ENCODE measurements at regions not wholly inside any gene's neighbourhood (a gene's known extent, or its start where the extent isn't known, plus 50 kb on each side); places are given as distances from the start of the nearest gene placed in this dataset.

- DNase-seq = no peak
- H3K9me3 ChIP-seq (replicated peaks) = peaks cover 5% of the 10 kb centered on the region; the same call in 1 of the 2 replicates
- H3K4me3 ChIP-seq = no peak overlapping the region
- H3K27ac ChIP-seq = no peak overlapping the region
- no peaks in the 10 kb centered on the region for H3K36me3 ChIP-seq
- H3K27me3 ChIP-seq = no peaks in the 10 kb centered on the region
- H3K4me1 ChIP-seq = peaks cover 9% of the 10 kb centered on the region
These were observed 1146.9 kb upstream of the GJE1 start for GRCh38 chr6:140985679-140986275.

DNA sequence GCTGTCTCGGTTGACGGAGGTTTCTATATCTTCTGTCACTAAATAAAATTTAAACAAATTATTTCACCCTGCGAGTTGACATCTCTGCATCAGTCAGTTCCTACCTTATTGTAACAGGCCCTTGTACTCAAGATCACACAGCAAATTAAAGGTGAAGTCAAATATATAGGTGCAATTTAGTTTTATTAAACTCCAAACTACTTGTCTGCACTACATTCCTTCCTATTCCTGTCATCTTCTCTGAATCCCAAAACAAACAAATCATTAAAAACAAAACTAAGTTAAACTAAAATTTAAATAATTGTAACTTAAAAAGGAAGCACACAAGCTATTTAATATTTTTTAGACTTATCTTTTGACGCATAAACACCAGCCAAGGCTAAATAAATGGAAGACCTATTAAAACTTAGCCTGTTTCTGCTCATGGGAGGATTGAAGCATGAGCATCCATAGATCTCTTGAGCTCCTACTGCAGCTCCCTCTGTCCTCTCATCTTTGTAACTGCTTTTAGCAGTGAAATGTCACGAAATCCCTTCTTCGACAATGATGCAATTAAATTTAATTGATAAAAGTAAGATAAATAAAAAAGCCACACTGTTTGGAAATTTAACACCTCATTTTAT, 1152.3 kb upstream of the GJE1 start:
- no peak overlapping the region for H3K4me3 ChIP-seq
- no peak overlapping the region for H3K27ac ChIP-seq
- H3K9me3 ChIP-seq (replicated peaks) = no peaks in the 10 kb centered on the region
- H3K27me3 ChIP-seq = no peaks in the 10 kb centered on the region
- no peak for DNase-seq
- no peaks in the 10 kb centered on the region for H3K4me1 ChIP-seq
- no peaks in the 10 kb centered on the region for H3K36me3 ChIP-seq

DNA sequence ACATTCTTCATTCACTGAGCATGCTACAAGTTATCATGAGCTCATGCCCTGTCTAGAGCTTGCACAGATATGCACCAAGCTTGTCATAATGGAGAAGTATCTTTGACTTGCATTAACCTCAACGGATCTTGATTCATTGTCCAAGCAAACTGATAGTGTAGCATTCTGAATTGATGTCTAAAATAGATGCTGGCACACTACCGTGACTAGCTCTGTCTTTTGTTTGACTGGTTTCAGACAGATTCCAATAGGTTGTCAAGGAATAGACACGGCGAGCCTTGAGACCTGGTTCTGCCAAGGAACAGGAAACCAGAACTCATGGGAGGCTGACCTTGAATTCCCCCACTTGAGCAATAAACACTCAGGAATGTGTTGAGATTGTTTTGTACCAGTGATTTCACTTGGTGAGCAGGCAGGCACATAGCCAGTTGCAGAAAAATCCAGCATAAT, 1153.1 kb upstream of the GJE1 start:
- H3K9me3 ChIP-seq (replicated peaks) = no peaks in the 10 kb centered on the region
- H3K27ac ChIP-seq = no peak overlapping the region
- DNase-seq = no peak
- no peaks in the 10 kb centered on the region for H3K36me3 ChIP-seq
- no peaks in the 10 kb centered on the region for H3K4me1 ChIP-seq
- no peak overlapping the region for H3K4me3 ChIP-seq
- H3K27me3 ChIP-seq = no peaks in the 10 kb centered on the region

DNA sequence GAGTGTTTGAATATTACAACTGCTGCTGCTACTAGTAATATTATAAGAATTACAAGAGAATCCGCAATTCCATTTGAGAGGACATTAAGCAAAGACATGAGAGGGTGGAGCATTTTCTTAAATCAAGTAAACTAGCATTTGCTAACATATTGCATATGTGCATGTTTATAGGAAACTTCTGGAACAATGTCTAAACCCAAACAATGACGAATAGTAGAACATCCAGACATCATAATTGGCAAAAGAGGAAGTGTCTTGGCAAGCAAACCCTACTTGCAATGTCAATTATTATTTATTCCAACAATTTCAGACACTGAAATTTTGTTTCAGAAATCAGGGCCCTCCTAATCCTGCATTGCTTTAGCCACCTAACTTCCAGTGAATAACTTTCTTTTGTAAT, 1155.3 kb upstream of the GJE1 start:
- DNase-seq = no peak
- Histone ChIP-seq H3K4me1 (no peaks in the 10 kb centered on the region), H3K36me3 (no peaks in the 10 kb centered on the region), H3K27me3 (no peaks in the 10 kb centered on the region), H3K9me3 (replicated peaks) (no peaks in the 10 kb centered on the region), H3K27ac (no peak overlapping the region), H3K4me3 (no peak overlapping the region)

DNA sequence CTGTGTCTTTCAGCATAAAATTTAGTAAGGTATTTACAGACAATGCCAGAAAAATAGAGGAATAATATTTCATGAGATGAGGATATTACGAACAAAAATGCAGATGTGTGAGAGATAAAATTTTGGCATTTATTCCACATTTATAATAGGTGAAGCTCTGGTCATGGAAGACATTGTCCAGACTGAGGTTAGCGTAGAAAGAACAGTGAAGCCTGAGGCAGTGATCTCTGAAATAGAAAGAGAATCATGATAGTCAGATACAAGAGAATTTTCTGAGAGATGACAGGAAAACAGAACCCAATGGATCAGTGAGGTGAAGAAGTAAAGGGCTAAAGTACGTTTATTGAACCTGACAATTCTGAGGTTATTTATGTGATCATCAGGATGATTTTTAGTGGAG, 1155.9 kb upstream of the GJE1 start:
- DNase-seq = no peak
- no peaks in the 10 kb centered on the region for H3K4me1 ChIP-seq
- no peaks in the 10 kb centered on the region for H3K9me3 ChIP-seq (replicated peaks)
- no peaks in the 10 kb centered on the region for H3K36me3 ChIP-seq
- H3K4me3 ChIP-seq = no peak overlapping the region
- H3K27me3 ChIP-seq = no peaks in the 10 kb centered on the region
- H3K27ac ChIP-seq = no peak overlapping the region

GRCh38 chr6:140970485-140970884, 1162.2 kb upstream of the GJE1 start:
- Histone ChIP-seq H3K27me3 (no peaks in the 10 kb centered on the region), H3K27ac (no peak overlapping the region), H3K4me3 (no peak overlapping the region), H3K9me3 (replicated peaks) (no peaks in the 10 kb centered on the region), H3K4me1 (no peaks in the 10 kb centered on the region), H3K36me3 (no peaks in the 10 kb centered on the region)
- DNase-seq = no peak

GRCh38 chr6:140968062-140968461, 1164.7 kb upstream of the GJE1 start:
- Histone ChIP-seq H3K27ac (no peak overlapping the region), H3K4me3 (no peak overlapping the region)
- DNase-seq = no peak

GRCh38 chr6:140966676-140967075, 1166.0 kb upstream of the GJE1 start:
- H3K9me3 ChIP-seq (replicated peaks) = no peaks in the 10 kb centered on the region
- no peaks in the 10 kb centered on the region for H3K27me3 ChIP-seq
- H3K4me3 ChIP-seq = no peak overlapping the region
- H3K4me1 ChIP-seq = no peaks in the 10 kb centered on the region
- no peaks in the 10 kb centered on the region for H3K36me3 ChIP-seq
- no peak overlapping the region for H3K27ac ChIP-seq
- DNase-seq = no peak

More at GRCh38 chr6:140968062-140968461, 1164.7 kb upstream of the GJE1 start:
- H3K36me3 ChIP-seq = no peaks in the 10 kb centered on the region
- H3K4me1 ChIP-seq = no peaks in the 10 kb centered on the region
- H3K9me3 ChIP-seq (replicated peaks) = no peaks in the 10 kb centered on the region
- H3K27me3 ChIP-seq = no peaks in the 10 kb centered on the region

- H3K27ac ChIP-seq = no peak overlapping the region
- no peak for DNase-seq
- no peaks in the 10 kb centered on the region for H3K4me1 ChIP-seq
- no peak overlapping the region for H3K4me3 ChIP-seq
- no peaks in the 10 kb centered on the region for H3K9me3 ChIP-seq (replicated peaks)
- no peaks in the 10 kb centered on the region for H3K36me3 ChIP-seq
- H3K27me3 ChIP-seq = no peaks in the 10 kb centered on the region
These were observed 1172.2 kb upstream of the GJE1 start for GRCh38 chr6:140960566-140960965.

- Histone ChIP-seq H3K27me3 (no peaks in the 10 kb centered on the region), H3K4me3 (no peak overlapping the region), H3K9me3 (replicated peaks) (no peaks in the 10 kb centered on the region), H3K4me1 (no peaks in the 10 kb centered on the region), H3K27ac (no peak overlapping the region), H3K36me3 (no peaks in the 10 kb centered on the region)
- DNase-seq = no peak
These were observed 1175.3 kb upstream of the GJE1 start for GRCh38 chr6:140957386-140957785.

- H3K27ac ChIP-seq = no peak overlapping the region
- no peaks in the 10 kb centered on the region for H3K9me3 ChIP-seq (replicated peaks)
- no peaks in the 10 kb centered on the region for H3K36me3 ChIP-seq
- H3K4me3 ChIP-seq = no peak overlapping the region
- H3K4me1 ChIP-seq = no peaks in the 10 kb centered on the region
- H3K27me3 ChIP-seq = no peaks in the 10 kb centered on the region
- DNase-seq = no peak
These were observed 1176.0 kb upstream of the GJE1 start for GRCh38 chr6:140956571-140957369.

- H3K27ac ChIP-seq = no peak overlapping the region
- H3K4me1 ChIP-seq = no peaks in the 10 kb centered on the region
- no peak for DNase-seq
- no peaks in the 10 kb centered on the region for H3K36me3 ChIP-seq
- no peaks in the 10 kb centered on the region for H3K27me3 ChIP-seq
- H3K4me3 ChIP-seq = no peak overlapping the region
- 0 out of 2 replicates have a peak, but pooled peaks cover 3% of the 10 kb centered on the region for H3K9me3 ChIP-seq (replicated peaks)
These were observed 1192.3 kb upstream of the GJE1 start for GRCh38 chr6:140940251-140940925.

- DNase-seq = no peak
- Histone ChIP-seq H3K36me3 (no peaks in the 10 kb centered on the region), H3K4me3 (no peak overlapping the region), H3K4me1 (no peaks in the 10 kb centered on the region), H3K27me3 (no peaks in the 10 kb centered on the region), H3K9me3 (replicated peaks) (0 out of 2 replicates have a peak, but pooled peaks cover 3% of the 10 kb centered on the region), H3K27ac (no peak overlapping the region)
These were observed 1199.8 kb upstream of the GJE1 start for GRCh38 chr6:140932909-140933308.

DNA sequence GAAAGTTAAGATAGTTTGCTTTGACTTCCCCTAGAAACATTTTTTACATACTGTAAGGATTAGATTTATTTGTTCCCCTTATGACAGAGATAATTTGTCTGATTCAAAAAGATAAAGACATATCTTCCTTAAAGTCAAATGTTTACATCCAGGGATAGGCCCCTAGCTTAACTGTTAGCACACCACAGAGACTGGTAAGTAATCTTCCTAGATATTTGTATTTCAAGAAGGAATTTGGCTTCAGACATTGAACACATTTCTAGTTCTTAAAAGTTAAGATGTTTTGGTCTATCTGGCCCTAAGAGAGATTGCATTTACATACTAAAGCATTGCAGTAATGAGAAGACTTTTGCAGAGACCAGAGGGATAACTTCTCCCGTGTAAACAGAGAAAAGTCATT, 1201.1 kb upstream of the GJE1 start:
- Histone ChIP-seq H3K36me3 (no peaks in the 10 kb centered on the region), H3K4me1 (no peaks in the 10 kb centered on the region), H3K4me3 (no peak overlapping the region), H3K9me3 (replicated peaks) (0 out of 2 replicates have a peak, but pooled peaks cover 3% of the 10 kb centered on the region), H3K27ac (no peak overlapping the region), H3K27me3 (no peaks in the 10 kb centered on the region)
- no peak for DNase-seq

DNA sequence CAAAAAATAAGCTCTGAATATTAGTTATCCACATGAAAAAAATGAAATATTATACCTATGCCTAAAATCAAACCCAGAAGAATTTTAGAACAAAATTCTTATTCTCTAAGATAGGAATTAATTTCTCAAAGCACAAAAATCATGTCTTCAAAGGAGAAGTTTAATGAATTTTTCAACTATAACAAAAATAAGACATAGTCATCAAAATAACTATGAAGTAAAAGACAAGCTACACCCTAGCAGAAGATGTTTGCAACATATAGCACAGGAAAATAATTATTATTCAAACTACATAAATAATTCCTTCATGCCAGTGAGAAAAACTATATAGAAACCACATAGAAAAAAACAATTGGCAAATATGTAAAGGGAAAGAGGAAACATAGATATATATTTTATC, 1203.6 kb upstream of the GJE1 start:
- Histone ChIP-seq H3K27ac (no peak overlapping the region), H3K9me3 (replicated peaks) (no peaks in the 10 kb centered on the region), H3K27me3 (no peaks in the 10 kb centered on the region), H3K4me3 (no peak overlapping the region), H3K4me1 (no peaks in the 10 kb centered on the region), H3K36me3 (no peaks in the 10 kb centered on the region)
- no peak for DNase-seq

All from SJCRH30 (cell line).